ENCODE measurements at regions not wholly inside any gene's neighbourhood (a gene's known extent, or its start where the extent isn't known, plus 50 kb on each side); places are given as distances from the start of the nearest gene placed in this dataset.

DNA sequence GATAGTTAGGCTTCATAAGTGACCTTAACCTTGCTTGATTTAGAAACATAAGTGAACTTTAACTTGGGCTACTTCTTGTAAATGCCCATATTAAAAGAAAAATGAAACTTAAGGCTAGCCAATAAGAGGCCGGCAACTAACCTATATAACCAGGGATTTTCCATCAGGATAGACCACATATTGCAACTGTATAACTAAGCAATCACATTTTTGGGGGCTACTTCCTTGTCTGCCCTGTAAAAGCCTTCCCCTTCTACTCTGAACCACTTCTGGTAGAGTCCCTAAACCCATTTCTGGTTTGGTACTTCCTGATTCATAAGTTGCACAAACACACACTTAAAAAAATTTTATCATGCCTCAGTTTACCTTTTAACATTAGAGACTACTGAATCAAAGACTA, 150.9 kb upstream of the UBE2E2 start:
- no peak for DNase-seq
- Mint-ChIP-seq H3K36me3 (ENCODE audit: low read depth) (no peaks in the 10 kb centered on the region), H3K4me1 (no peaks in the 10 kb centered on the region), H3K4me3 (no peak overlapping the region), H3K9me3 (peaks cover 20% of the 10 kb centered on the region), H3K27me3 (ENCODE audit: low read depth, poor library complexity) (no peaks in the 10 kb centered on the region), H3K27ac (no peak overlapping the region)
- TF ChIP-seq, protein P1, sequence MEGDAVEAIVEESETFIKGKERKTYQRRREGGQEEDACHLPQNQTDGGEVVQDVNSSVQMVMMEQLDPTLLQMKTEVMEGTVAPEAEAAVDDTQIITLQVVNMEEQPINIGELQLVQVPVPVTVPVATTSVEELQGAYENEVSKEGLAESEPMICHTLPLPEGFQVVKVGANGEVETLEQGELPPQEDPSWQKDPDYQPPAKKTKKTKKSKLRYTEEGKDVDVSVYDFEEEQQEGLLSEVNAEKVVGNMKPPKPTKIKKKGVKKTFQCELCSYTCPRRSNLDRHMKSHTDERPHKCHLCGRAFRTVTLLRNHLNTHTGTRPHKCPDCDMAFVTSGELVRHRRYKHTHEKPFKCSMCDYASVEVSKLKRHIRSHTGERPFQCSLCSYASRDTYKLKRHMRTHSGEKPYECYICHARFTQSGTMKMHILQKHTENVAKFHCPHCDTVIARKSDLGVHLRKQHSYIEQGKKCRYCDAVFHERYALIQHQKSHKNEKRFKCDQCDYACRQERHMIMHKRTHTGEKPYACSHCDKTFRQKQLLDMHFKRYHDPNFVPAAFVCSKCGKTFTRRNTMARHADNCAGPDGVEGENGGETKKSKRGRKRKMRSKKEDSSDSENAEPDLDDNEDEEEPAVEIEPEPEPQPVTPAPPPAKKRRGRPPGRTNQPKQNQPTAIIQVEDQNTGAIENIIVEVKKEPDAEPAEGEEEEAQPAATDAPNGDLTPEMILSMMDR (IDR thresholded peaks at IDR 0.05): no peak

DNA sequence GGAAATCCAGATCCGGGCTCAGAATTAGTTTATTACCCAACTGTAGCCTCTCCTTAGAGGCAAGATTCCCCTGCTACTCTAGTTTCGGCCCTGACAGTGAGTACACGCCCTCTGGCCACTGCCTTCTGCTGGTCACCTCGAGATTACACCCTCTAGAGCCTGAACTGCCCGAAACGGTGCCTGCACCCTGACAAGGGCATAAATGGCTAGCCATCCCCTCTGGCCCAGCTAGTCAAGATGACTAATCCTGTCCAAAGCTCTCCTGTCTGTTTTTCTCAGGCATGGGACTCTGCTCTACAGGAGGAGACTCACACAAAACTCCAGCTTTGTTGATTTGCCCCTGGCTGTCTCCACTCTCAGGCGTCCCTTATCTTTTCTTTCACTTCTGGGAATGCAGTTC, 150.5 kb upstream of the UBE2E2 start:
- no peak overlapping the region for H3K27ac Mint-ChIP-seq
- H3K4me3 Mint-ChIP-seq: no peak overlapping the region
- peaks cover 3% of the 10 kb centered on the region for H3K27me3 Mint-ChIP-seq (ENCODE audit: low read depth, poor library complexity)
- DNase-seq: no peak
- H3K36me3 Mint-ChIP-seq (ENCODE audit: low read depth): no peaks in the 10 kb centered on the region
- H3K4me1 Mint-ChIP-seq: no peaks in the 10 kb centered on the region
- H3K9me3 Mint-ChIP-seq: peaks cover 17% of the 10 kb centered on the region
- TF ChIP-seq, protein P1 (IDR thresholded peaks at IDR 0.05): no peak

DNA sequence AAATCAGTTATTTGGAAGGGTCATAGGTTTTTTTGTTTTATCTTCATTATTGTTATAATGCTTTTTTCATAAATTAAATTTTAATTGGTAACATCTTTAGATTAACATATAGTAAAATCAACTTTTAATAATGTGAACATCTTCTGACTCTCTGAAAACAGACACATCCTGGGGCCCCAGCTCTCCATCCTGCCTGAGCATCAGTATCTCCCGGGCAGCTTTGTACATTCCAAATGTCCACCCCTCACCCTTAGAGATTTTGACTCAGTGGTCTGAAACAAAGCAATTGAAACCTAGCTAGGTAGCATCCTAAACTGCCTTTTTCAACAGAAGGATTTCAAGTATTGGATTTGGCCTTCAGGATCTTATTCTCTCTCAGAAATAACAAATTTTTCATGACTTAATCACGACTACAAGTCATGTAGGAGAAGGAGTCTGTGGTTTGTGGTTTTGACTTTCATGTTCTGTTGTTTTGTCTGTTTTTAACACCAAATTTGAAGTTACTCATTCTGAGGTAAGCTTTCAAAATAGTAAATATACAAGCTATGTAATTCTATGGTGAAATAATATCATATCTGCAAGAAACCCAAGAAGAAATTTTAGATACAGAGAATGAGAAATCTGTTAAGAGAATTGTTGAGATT, 147.3 kb upstream of the UBE2E2 start:
- Mint-ChIP-seq H3K36me3 (ENCODE audit: low read depth) (no peaks in the 10 kb centered on the region), H3K4me3 (no peak overlapping the region), H3K9me3 (peaks cover 13% of the 10 kb centered on the region), H3K27ac (no peak overlapping the region), H3K4me1 (no peaks in the 10 kb centered on the region), H3K27me3 (ENCODE audit: low read depth, poor library complexity) (peaks cover 3% of the 10 kb centered on the region)
- DNase-seq: no peak
- TF ChIP-seq, protein P1 (IDR thresholded peaks at IDR 0.05): no peak

DNA sequence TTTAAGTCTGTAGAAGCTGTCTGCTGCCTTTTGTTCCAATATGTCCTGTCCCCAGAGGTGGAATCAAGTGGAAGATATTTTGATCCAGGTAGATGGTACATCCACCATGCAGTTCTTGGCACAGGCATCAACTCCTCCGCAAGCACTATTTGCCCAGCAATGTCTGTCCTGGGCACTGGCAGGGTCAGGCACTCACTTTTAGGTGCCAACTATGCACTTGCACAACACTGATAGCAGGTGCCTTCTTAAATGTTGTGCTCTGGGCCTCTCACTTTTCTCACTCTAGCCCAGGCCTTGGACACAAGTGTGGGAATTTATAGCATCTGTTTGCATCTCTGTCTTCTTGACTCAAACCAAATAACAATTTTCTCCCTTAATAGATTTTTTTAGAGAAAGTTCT, 140.5 kb upstream of the UBE2E2 start:
- no peaks in the 10 kb centered on the region for H3K4me1 Mint-ChIP-seq
- H3K4me3 Mint-ChIP-seq: no peak overlapping the region
- no peak for DNase-seq
- no peaks in the 10 kb centered on the region for H3K36me3 Mint-ChIP-seq (ENCODE audit: low read depth)
- peaks cover 18% of the 10 kb centered on the region for H3K9me3 Mint-ChIP-seq
- peaks cover under 1% of the 10 kb centered on the region for H3K27me3 Mint-ChIP-seq (ENCODE audit: low read depth, poor library complexity)
- H3K27ac Mint-ChIP-seq: no peak overlapping the region
- TF ChIP-seq, protein P1 (IDR thresholded peaks at IDR 0.05): no peak

DNA sequence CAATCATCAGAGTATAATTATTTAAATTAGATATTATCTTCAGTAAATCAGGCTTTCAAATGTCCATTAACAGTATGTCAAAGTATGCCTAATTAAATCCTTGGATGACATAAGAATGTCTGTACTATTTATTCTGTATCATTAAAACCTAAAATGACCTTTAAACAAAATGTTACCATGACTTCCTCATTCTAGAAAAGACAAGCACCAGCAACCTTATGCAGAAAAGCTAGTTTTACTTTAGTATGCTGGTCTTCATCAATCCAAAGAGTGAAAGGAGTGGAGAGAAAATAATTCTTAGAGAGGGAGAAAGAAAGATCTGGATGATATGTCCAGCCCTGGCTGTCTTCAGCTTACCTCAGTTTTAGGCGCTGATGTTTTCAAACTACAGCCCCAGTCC, 140.1 kb upstream of the UBE2E2 start:
- Mint-ChIP-seq H3K36me3 (ENCODE audit: low read depth) (no peaks in the 10 kb centered on the region), H3K27ac (no peak overlapping the region), H3K4me3 (no peak overlapping the region), H3K9me3 (peaks cover 16% of the 10 kb centered on the region), H3K27me3 (ENCODE audit: low read depth, poor library complexity) (no peaks in the 10 kb centered on the region), H3K4me1 (peaks cover 3% of the 10 kb centered on the region)
- DNase-seq: no peak
- TF ChIP-seq, protein P1 (IDR thresholded peaks at IDR 0.05): no peak

DNA sequence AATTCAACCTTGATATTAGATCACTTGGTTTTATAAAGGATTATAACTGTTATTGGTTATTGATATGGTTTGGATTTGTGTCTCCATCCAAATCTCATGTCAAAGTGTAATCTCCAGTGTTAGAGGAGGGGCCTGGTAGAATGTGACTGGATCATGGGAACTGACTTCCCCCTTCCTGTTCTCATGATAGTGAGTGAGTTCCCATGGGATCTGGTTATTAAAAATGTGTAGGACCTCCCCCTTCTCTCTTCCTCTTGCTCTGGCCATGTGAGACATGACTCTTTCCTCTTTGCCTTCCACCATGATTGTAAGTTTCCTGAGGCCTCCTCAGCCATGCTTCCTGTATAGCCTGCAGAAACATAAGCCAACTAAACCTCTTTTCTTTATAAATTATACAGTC, 136.0 kb upstream of the UBE2E2 start:
- TF ChIP-seq, protein P1 (IDR thresholded peaks at IDR 0.05): no peak
- no peaks in the 10 kb centered on the region for H3K36me3 Mint-ChIP-seq (ENCODE audit: low read depth)
- no peak for DNase-seq
- H3K27me3 Mint-ChIP-seq (ENCODE audit: low read depth, poor library complexity): no peaks in the 10 kb centered on the region
- peaks cover 10% of the 10 kb centered on the region for H3K4me1 Mint-ChIP-seq
- no peaks in the 10 kb centered on the region for H3K9me3 Mint-ChIP-seq
- H3K4me3 Mint-ChIP-seq: no peak overlapping the region
- no peak overlapping the region for H3K27ac Mint-ChIP-seq

Measured in nephron progenitor cell (in vitro differentiated cells).